GM21423 (cell line): ENCODE measurements at regions not wholly inside any gene's neighbourhood (a gene's known extent, or its start where the extent isn't known, plus 50 kb on each side); places are given as distances from the start of the nearest gene placed in this dataset.
"Not testable (repeated sequence)": the region's sequence is repeated elsewhere in the genome, so short reads cannot be mapped to it uniquely, and the experiment has no call there.

Experiments
- ATAC-seq: cut with Tn5 transposase; IDR thresholded peaks from one replicate; pipeline ENCODE4 v1.9.1; 2021; ENCODE audit warnings: mild to moderate bottlenecking, moderate library complexity; ENCODE audit not compliant: unreplicated experiment

- ATAC-seq: no peak
These were observed 833.9 kb downstream of the FSTL5 start for GRCh38 chr4:161329852-161330251.

- no peak for ATAC-seq
These were observed 842.1 kb downstream of the FSTL5 start for GRCh38 chr4:161321706-161322105.

- no peak for ATAC-seq
These were observed 843.4 kb downstream of the FSTL5 start for GRCh38 chr4:161320377-161320776.

- ATAC-seq: no peak
These were observed 846.8 kb downstream of the FSTL5 start for GRCh38 chr4:161317000-161317399.

GRCh38 chr4:161314371-161314770, 849.4 kb downstream of the FSTL5 start:
- ATAC-seq: no peak

- ATAC-seq: no peak
These were observed 860.2 kb downstream of the FSTL5 start for GRCh38 chr4:161303551-161303950.

GRCh38 chr4:161291222-161291621, 872.6 kb downstream of the FSTL5 start:
- no peak for ATAC-seq

- no peak for ATAC-seq
These were observed 876.0 kb downstream of the FSTL5 start for GRCh38 chr4:161287678-161288352.

- ATAC-seq: no peak
These were observed 878.3 kb downstream of the FSTL5 start for GRCh38 chr4:161285461-161285860.

- ATAC-seq: no peak
These were observed 882.9 kb downstream of the FSTL5 start for GRCh38 chr4:161280929-161281328.

- no peak for ATAC-seq
These were observed 884.7 kb downstream of the FSTL5 start for GRCh38 chr4:161279095-161279494.

GRCh38 chr4:161277150-161277787, 886.5 kb downstream of the FSTL5 start:
- not testable (repeated sequence) for ATAC-seq

GRCh38 chr4:161273607-161274006, 890.2 kb downstream of the FSTL5 start:
- no peak for ATAC-seq

GRCh38 chr4:161260819-161261218, 903.0 kb downstream of the FSTL5 start:
- no peak for ATAC-seq

- no peak for ATAC-seq
These were observed 907.1 kb downstream of the FSTL5 start for GRCh38 chr4:161256716-161257115.

GRCh38 chr4:161256172-161256571, 907.6 kb downstream of the FSTL5 start:
- ATAC-seq: no peak

- no peak for ATAC-seq
These were observed 909.4 kb downstream of the FSTL5 start for GRCh38 chr4:161254375-161254774.

GRCh38 chr4:161252520-161253141, 911.2 kb downstream of the FSTL5 start:
- no peak for ATAC-seq

GRCh38 chr4:161249779-161250440, 913.9 kb downstream of the FSTL5 start:
- no peak for ATAC-seq

GRCh38 chr4:161248880-161249279, 914.9 kb downstream of the FSTL5 start:
- ATAC-seq: no peak

- no peak for ATAC-seq
These were observed 916.0 kb downstream of the FSTL5 start for GRCh38 chr4:161247831-161248230.

- no peak for ATAC-seq
These were observed 925.8 kb downstream of the FSTL5 start for GRCh38 chr4:161238033-161238432.
